NCI-H446 treated with DMSO at 0.1 percent for 48 hours (cell line): ENCODE measurements at regions not wholly inside any gene's neighbourhood (a gene's known extent, or its start where the extent isn't known, plus 50 kb on each side); places are given as distances from the start of the nearest gene placed in this dataset.
"Not testable (repeated sequence)": the region's sequence is repeated elsewhere in the genome, so short reads cannot be mapped to it uniquely, and the experiment has no call there.

Source experiments
- DNase-seq: peaks from one replicate; lab custom pipeline; 2025; lab: John Stamatoyannopoulos, UW

DNA sequence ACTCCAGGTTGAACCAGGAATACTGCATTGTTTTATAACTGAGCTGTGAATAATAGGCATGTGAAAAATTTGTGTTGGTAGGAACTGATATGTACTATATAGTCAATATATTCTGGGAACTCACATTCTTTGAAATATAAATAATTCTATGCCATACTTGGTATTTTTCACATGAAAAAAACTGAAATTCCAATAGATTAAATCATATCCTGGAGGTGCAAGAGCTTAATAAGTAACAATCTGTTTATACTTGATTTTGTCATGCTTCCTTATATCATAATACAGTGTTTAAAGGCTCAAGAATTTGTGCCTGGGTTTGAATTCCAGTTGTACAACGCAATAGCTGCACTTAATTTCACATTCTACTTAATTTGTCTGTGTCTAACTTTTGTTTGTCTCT, 387.0 kb downstream of the USP25 start:
- DNase-seq: no peak

DNA sequence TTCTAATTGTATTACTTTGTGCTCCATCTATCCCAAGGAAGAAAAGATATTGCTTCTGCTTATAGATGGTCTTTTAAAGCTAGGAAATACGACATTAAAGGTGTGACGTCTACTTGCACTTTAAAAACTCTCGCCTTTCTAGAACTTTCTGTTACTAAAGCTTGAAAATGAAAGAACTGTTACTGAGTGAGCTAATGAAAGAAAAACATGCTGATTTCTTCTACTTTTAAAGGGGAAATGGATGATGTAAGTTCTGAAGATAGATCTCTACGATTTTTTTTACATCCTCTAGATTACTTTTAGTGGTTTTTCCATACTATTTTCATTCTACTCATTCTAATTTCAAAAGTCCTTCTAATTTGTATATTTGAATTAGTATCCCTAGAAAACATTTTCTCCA, 387.5 kb downstream of the USP25 start:
- DNase-seq: no peak

DNA sequence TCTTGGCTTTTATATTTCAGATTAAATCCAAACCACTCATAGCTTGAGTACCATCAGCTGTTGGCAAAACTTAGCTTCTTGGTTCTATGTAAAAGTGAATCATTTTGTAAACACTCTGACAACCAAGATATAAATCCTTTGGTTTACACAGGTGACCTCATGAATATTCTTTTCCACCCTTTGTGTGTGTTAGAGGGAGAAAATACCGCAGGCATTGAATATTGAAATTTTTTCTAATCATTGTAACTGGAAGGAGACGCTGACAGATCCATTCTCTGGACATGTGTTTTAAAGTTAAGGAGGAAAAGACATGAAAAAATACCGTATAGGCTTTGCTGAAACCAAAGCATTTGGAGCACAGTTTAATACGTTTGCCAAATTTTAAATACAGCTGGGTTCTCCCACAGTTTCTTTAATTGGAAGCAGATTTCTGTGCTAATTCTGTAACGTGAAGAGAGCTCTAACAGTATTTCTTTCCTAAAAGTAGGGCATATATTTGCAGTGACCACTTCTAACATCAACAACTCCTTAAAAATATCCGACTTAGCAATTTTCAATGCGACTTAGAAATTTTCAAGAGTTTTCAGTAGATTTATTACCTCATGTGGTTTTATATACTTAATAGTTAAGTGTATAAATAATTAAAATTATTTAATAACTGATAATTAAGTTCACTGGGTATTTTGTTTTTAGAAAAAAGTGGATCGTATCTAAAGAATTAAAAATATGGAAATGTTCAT, 388.2 kb downstream of the USP25 start:
- DNase-seq: peak; percentile 59

DNA sequence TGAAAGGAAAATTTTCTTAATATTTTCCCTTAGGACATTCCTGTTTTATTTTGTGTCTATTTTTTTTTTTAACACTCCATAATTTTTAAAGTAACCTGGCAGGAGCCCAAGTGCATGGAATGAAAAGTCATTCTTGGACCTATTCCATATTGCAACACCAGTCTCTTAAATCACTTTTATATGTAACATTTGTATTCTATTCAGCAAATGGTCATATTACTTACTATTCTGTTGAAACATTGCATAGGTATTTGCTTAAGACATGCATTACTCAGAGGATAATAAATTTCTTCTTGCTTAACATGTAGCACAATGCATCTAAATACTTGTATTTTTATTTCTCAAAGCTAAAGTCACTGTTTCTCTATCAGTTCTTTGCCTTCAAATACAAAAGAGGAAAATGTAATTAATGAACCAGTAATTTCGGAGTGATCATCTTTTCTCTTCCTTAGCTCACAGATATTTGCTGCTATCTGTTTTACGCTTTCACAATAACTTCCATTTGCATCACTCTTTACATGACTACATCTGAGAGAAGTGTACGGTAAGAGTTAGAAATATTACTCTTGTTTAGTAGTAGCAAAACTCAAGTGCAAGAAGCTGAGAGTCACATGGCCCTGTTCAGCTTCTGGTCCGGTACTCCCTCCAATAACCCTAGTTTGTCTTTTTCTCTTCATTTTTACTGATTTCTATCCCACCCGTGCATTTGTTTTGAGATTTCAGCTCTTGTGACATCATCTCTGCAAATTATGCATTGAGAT, 394.8 kb downstream of the USP25 start:
- peak; percentile 62 for DNase-seq

DNA sequence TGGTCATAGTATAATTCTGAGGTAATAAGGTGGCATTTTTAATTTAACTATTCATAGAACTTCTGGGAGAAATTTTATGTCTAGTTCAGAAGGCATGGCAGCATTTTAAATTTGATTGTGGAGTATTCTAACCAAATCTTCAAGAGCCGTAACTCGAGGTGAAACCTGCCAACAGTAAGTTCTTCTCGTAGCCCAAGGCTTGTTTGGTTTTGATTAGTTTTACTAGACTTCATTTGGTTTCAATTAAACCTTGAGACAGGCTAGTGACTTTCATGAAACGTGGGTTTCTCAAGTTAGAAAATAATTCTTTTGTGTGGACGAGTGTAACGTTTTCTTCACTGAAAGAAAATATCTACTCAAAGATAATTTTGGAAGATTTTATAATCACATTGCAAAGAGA, 395.5 kb downstream of the USP25 start:
- peak; percentile 32 for DNase-seq

DNA sequence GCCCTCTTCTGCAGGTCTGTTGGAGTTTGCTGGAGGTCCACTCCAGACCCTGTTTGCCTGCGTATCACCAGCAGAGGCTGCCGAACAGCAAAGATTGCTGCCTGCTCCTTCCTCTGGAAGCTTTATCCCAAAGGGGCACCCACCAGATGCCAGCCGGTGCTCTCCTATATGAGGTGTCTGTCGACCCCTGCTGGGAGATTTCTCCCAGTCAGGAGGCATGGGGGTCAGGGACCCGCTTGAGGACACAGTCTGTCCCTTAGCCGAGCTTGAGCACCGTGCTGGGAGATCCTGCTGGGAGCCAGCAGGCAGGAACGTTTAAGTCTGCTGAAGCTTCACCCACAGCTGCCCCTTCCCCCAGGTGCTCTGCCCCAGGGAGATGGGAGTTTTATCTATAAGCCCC, 402.7 kb downstream of the USP25 start:
- not testable (repeated sequence) for DNase-seq

DNA sequence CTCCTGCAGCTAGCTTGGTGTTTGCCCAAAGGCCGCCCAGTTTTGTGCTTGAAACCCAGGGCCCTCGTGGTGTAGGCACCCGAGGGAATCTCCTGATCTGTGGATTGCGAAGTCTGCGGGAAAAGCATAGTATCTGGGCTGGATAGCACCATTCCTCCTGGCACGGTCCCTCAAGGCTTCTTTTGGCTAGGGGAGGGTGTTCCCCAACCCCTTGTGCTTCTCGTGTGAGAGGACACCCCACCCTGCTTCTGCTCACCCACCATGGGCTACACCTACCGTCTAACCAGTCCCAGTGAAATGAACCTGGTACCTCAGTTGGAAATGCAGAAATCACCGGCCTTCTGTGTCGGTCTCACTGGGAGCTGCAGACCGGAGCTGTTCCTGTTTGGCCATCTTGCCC, 403.5 kb downstream of the USP25 start:
- no peak for DNase-seq

DNA sequence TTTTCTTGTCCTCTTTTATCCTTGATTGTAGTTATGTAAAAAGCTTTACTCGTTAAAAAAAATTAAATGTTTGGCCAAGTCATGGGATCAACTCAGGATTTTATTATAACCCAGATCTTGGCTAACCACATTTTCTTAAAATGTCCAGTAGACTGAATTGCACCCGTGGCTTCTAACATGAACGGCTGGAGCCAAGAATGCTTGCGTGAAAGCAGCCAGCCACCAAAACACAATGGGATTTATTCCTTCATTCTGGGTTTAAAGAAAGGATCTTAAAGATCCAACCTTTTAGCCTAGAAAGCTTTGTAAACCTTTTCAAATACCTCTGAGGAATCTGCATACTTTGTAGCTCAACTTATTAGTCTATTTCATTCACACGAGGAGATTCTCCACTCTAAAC, 404.4 kb downstream of the USP25 start:
- no peak for DNase-seq

DNA sequence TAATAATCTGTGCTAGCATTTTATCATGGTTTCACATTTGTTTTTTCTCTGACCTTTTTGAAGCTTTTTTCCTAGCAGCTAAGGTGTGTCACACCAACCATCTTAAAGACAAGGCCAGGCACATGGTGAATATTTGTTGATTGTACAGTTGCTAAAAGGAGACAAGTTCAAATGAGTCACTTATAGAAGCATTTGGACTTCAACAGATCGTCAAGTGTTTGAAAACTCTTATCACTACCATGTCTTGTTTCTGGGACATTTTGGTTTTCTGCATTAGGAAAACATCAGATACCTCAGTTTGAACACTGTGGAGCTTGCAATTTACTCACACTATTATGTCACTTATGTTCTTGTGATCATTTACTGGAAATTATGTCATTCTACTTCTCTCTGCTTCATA, 407.3 kb downstream of the USP25 start:
- no peak for DNase-seq

DNA sequence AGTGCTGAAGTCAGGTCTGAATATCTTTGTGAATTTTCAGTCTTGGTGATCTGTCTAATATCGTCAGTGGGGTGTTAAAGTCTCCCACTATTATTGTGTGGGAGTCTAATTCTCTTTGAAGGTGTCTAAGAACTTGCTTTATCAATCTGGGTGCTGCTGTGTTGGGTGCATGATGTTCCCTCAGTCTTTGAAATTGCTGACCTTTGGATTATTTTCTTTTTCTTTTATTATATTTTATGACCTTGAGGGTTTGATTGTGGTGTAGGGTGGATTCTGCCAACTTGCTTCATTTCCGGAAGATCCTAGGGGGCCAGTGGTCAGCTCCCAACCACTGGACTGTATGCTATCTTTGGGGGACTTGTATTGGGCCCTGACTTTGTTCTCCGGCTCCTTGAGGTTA, 415.3 kb downstream of the USP25 start:
- no peak for DNase-seq

DNA sequence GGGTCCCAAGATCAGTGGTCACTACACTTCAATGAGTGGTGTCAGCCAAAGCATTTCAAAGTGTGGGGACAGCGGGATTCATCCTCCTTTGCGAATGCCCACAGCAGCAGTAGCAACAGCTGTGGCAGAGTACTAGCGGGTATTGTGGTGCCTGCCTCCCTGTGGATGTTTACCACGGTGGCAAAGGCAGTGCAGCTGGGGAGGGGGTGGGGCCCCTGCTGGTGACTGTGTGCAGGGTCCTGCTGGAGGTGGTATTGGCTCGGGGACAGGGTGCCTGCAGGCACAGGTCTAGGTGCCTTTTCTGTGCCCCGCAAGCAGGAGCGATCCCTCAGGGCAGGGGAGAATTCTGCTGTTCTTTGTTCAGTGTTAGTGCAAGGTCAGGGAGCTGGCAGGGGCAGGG, 415.7 kb downstream of the USP25 start:
- DNase-seq: peak; percentile 25

DNA sequence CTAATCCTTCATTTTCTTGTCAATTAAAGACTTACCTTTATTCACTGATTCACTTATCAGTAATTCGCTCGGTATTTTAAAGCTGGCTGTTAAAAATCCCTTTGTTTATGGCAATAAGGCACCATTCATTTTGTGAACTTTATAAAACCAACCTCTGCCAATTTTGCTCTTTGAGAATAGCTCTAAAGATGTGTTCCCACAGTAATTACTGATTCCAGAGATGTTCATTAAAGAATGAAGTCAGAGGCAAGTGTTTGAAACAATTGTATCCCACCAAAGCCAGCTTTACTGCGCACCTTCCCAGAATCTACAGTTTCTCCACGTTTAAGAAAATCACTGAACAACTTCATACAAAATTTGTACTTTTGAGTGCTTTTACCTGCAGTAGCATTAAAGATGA, 424.5 kb downstream of the USP25 start:
- DNase-seq: no peak

DNA sequence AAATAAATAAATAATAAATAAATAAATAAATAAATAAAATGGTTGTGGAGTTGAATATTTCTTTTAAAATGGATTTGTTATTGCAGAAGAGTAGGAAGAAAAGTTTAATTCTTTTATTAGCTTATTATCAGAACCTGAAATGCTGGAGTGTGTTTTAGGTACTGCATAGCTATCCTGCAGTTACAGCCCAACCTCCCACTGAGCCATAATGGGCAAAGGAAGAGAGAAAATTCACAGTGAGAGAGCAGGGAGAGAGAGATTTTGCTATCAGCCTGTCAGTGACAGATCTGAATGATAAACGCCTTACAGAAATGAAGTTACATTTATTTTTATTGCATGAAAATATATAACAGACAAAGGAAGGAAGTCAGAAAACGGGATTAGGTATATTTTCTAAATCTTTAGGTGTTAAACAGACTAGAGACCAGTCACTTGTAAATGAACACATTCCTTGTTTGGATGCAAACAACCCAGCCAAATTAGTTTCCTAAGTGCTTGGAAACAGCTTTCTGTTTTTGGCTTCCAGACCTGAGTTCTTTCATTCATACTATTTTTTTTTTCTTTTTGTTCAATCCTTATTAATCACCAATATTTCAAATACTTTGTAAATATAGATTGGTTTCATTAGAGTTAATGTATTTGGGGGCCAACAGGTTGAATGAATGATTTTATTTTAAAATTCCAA, 425.3 kb downstream of the USP25 start:
- no peak for DNase-seq

DNA sequence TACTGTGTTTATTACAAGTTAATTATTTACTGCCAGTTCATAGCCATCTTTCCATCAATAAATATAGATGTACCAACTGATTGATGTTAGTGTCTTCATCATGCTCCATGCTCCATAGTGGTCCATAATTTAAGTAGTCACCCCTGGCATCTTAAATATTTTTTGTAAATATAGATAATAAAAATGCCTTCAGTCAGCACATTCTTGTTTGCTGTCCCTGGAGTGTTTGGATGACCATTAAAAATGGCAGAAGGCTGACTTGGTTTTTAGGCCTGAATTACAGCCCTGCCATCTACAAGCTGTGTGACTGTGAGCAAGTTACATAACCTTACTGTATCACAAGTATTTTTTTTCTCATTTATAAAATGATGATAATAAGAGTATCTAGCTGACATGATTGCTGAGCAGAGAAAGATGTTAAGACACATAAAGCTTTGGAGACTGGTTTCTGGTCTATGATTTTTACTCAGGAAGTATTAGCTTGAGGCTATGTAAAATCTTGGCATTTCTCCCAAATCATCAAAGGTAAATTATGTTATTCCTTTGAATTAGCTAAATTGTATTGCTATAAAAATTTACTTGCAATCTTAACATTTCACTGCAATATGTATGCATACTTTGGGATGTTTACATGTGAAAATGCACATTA, 427.2 kb downstream of the USP25 start:
- DNase-seq: no peak

DNA sequence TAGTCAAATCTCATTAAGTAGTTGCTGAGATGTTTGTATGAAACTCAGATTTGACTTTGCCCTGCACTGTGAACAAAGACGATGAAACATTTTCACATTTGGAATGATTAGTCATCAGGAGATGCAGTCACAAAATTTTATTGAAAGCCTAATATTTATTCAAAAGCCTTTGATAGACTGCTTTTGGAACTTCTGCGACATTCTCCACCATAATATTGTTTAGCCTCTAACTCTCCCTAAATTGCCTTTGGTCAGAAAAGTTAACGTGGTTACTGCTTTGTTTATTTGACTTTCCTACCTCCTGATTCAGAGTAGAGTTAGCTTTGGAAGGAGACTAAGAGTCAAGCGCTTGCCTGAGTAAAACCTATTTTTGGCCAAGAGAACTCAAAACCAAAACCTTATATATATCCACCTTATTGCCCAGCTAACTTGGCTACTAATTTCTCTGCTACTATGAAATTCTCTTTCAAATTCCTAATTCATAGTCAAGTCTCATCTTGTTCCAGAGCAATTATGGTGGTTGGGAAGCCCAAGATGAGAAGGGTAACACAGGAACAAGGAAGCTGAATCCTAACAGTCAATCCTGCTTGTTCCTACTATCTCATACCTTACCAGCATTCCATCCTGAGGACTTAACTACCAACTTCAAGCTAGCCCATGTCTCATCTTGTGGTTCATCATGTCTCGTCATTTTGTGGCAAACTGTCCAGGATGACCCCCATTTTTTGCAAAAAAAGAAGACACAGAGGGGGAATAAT, 429.6 kb downstream of the USP25 start:
- DNase-seq: no peak

DNA sequence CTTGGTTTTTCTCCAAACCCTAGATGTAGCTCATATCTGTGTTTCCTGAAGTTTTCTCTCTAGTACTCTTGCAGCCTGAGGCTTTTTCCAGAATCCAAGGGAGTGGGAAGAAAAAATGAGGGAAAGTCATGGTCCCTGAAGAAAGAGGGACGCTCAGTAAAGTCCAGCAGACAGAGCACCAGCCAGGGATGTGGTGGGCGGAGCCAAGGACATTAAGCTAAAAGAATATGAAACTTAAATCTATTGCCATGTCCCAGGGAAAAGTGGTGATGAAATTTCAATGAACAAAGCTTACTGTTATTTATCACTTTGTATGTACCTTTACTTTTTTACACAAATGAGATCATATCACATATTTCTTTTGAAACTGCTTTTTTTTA, 430.2 kb downstream of the USP25 start:
- DNase-seq: no peak

DNA sequence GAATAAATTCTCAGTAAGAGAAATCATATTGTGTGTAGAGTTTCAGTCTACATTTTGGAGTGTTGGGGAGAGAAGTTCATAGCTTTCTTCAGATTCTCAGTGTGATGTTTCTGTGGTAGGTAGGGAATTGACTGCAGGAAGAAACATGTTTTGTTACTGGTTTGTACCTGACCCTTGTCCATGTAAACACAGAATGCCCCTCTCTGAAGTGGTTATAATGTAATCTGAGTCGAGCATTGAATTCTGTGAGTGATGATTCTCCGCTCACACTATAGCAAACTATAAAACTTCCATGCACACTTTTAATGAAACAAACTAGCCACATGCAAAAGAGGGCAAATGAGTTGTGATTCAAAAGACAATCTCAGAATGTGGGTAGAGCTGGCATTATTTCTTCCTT, 433.2 kb downstream of the USP25 start:
- DNase-seq: no peak

DNA sequence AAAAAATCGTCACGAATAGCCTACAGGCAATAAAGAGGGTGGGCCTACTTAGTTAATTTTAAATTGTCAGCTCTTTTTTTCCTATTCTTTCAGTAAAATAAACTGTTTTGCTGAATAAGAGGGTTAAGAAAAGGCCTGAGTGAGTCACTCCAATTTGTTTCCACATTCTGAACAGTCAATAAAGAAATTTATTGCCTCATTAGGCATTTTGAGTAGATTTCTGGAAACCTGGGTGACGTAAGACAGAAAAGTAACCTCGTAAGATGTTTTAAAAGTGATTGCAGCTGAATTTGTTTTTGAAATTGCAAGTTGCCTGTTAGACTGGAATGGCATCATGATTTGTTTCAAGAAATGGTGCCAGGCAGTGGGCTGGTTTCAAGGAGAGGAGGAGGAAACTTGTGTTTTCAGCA, 439.3 kb downstream of the USP25 start:
- peak; percentile 67 for DNase-seq

DNA sequence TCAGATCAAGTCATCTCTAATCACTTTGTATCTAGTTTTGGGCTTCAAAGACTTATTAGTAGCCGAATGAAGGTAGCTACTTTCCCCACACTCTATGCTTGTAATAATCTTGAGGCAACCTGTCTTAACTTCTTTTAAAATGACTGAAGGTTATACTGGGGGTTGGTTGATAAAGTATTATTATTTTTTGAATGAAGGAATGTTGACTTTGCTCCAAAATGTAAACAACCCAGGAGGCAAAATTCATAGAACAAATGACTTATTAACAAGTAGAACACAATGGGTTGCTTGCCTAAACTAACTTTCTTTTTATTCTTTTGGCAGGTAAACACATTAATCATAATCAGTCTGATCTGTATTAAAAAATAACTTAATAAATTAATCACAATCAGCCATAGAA, 440.0 kb downstream of the USP25 start:
- no peak for DNase-seq

DNA sequence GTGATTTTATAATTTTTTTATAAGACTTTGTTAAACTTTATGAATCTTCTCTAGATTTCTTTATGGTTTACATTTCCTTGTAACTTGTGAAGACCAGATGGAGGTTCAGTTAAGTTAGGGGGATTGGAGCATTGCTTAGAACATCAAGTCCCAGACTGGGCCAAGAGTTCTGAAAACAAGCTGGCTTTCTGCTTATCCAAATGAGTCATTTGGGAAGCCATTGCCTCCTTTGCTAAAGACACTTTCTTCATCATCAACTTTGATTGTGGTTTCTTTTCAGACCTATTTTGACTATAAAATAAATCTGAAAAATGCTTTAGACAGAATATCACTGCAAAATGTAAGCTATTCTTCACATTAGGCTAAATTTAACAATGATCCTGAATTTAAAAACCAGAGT, 446.8 kb downstream of the USP25 start:
- no peak for DNase-seq

DNA sequence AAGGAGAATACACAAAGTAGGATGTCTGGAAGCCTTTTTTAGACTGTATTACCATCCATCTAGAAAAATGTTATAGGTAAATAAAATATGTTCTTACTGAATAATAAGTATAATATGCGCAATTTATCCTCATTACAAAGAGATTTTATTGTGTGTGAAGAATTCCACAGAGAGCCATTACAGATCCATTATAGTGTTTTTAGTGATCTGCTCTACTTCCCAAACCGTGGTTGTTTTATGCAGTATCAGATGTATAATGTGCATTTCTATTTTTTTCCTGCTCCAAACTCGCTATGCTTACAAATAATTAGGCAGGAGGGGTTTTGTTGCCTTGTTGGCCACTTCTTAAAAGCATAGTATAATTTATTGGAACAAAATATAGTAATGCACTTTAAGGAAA, 447.8 kb downstream of the USP25 start:
- no peak for DNase-seq

DNA sequence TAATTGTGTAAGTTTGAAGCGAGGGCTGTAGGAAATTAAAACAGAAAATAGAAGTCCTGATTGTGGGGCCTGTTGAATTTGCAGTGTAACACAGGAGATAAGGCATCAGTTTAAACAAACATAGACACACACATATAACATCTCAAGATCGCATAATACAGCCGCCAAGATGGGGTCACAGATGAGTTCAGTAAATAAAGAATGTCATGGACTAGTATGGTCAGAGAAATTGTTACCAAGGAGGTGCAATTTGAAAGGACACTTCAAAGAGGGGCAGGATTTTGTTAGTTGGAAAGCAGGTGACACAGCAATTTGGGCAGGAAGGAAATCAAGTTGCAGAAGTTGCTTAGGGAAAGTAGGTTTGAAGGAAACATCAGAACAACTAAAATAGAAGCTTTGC, 450.0 kb downstream of the USP25 start:
- DNase-seq: no peak
